Natural killer cell (primary cell): ENCODE measurements at regions not wholly inside any gene's neighbourhood (a gene's known extent, or its start where the extent isn't known, plus 50 kb on each side); places are given as distances from the start of the nearest gene placed in this dataset.

Source experiments
- ATAC-seq, 3 donors: fragments of 150-1000 bp in 2 of 3; fragments of 200-7000 bp in 1 of 3; cut with Tn5 transposase; 1 replicate in 1 of 3; 2 replicates in 2 of 3; pipeline ENCODE4 v1.10.0; 2021; ENCODE audit warnings: mild to moderate bottlenecking in 2 of 3, moderate library complexity in 2 of 3
- DNase-seq, 2 donors: peaks; one replicate each; pipeline versions ENCODE4 v3.0.0 to v3.0.0-alpha.2; 2013 to 2021; ENCODE audit warnings: mixed read lengths in 1 of 2
- H3K27ac ChIP-seq: one replicate; pipeline ENCODE4 v1.5.1; 2013; ENCODE audit warnings: mild to moderate bottlenecking, low read length
- H3K27me3 ChIP-seq: one replicate; pipeline ENCODE4 v1.6.1; 2013; ENCODE audit warnings: low read length; ENCODE audit not compliant: control insufficient read depth, insufficient read depth
- H3K36me3 ChIP-seq: one replicate; pipeline ENCODE4 v1.6.1; 2013; ENCODE audit warnings: low read length; ENCODE audit not compliant: control insufficient read depth, insufficient read depth
- H3K4me1 ChIP-seq: one replicate; pipeline ENCODE4 v1.6.1; 2013; ENCODE audit warnings: low read length; ENCODE audit not compliant: control insufficient read depth, insufficient read depth
- H3K4me3 ChIP-seq: one replicate; pipeline ENCODE4 v1.5.1; 2013; ENCODE audit warnings: low read length
- H3K9me3 ChIP-seq: one replicate; pipeline ENCODE4 v1.6.1; 2013; ENCODE audit warnings: low read length; ENCODE audit not compliant: control insufficient read depth, insufficient read depth
- H3K27ac Mint-ChIP-seq, 2 donors: one replicate each; pipeline ENCODE4 v1.8.0; 2022; ENCODE audit warnings: mild to moderate bottlenecking in 2 of 2, mixed read lengths in 2 of 2, moderate library complexity in 1 of 2
- H3K27me3 Mint-ChIP-seq, 2 donors: one replicate each; pipeline ENCODE4 v1.8.0; 2022; ENCODE audit warnings: low read depth in 2 of 2, mixed read lengths in 2 of 2
- H3K36me3 Mint-ChIP-seq: one replicate; pipeline ENCODE4 v1.8.0; 2022; ENCODE audit warnings: mixed read lengths
- H3K4me1 Mint-ChIP-seq, 2 donors: one replicate each; pipeline ENCODE4 v1.8.0; 2022; ENCODE audit warnings: mixed read lengths in 2 of 2
- H3K4me3 Mint-ChIP-seq: one replicate; pipeline ENCODE4 v1.8.0; 2022; ENCODE audit warnings: mild to moderate bottlenecking, moderate library complexity, mixed read lengths
- H3K9me3 Mint-ChIP-seq, 2 donors: one replicate each; pipeline ENCODE4 v1.8.0; 2022; ENCODE audit warnings: mixed read lengths in 2 of 2
- WGBS: methylation state at CpG from one replicate; pipeline ENCODE4 v1.1.7; 2013; ENCODE audit warnings: missing lambda C conversion rate; ENCODE audit not compliant: insufficient coverage; 5-methylcytosine and 5-hydroxymethylcytosine counted together
- intact Hi-C: fragments of 100-400 bp; cut with micrococcal nuclease; formaldehyde crosslinking; loops from one replicate; pipeline ENCODE4 v1.14.2; 2022
- TF ChIP-seq, protein P1 (sequence below): fragments of 200-600 bp; IDR thresholded peaks from one replicate; pipeline ENCODE4 v1.8.0; 2022; ENCODE audit warnings: antibody characterized with exemption

DNA sequence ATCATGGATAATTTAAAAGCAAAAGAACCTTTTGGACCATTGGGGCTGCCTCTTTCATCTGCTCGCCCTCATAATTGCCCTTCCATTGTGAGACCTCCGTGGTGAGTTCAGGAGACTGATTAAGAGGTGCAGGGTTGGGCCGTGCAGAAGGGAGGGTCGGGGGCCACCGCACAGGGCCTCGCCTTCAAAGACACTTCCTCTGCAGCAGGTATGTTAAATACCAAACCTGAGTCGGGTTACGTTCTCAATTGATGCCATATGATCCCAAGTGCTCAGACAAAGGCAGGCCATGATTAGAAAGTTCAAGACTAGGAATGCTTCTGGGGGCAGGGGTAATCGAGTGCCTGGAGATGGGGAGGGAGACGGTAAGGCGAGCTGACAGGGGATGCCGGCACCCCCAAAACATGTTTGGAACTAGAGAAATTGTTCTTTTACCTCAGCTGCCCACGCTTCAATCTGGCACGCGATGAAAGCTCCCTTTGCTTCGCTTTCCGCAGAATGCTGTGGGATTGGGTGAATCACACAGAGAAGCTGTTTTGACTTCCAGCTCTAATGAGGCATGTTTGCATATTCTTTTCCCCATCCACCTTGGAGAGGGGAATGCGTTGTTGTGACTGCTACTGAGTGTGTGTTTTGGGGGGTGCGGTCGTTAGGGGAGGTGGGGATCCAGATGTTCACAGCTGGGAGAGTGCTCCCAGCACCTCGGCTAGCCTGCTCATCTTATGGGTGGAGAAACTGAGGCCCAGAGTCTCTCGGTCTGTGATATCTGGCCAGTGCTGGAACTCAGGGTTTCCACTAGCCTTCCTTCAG, 309.1 kb downstream of the MYCN start:
- Histone ChIP-seq H3K4me3 (no peak overlapping the region), H3K27ac (no peak overlapping the region), H3K4me1 (no peaks in the 10 kb centered on the region), H3K36me3 (no peaks in the 10 kb centered on the region), H3K9me3 (no peaks in the 10 kb centered on the region), H3K27me3 (no peaks in the 10 kb centered on the region)
- intact Hi-C loops = no loop called here
- Mint-ChIP-seq H3K9me3 (no peaks in the 10 kb centered on the region), H3K27me3 (peaks cover 0 to 3% of the 10 kb centered on the region in 2 donors), H3K4me1 (no peaks in the 10 kb centered on the region), H3K27ac (no peak overlapping the region), H3K4me3 (no peak overlapping the region), H3K36me3 (no peaks in the 10 kb centered on the region)
- 89% methylated on average over 22 of the region's 22 CpGs for WGBS
- TF ChIP-seq, protein P1, sequence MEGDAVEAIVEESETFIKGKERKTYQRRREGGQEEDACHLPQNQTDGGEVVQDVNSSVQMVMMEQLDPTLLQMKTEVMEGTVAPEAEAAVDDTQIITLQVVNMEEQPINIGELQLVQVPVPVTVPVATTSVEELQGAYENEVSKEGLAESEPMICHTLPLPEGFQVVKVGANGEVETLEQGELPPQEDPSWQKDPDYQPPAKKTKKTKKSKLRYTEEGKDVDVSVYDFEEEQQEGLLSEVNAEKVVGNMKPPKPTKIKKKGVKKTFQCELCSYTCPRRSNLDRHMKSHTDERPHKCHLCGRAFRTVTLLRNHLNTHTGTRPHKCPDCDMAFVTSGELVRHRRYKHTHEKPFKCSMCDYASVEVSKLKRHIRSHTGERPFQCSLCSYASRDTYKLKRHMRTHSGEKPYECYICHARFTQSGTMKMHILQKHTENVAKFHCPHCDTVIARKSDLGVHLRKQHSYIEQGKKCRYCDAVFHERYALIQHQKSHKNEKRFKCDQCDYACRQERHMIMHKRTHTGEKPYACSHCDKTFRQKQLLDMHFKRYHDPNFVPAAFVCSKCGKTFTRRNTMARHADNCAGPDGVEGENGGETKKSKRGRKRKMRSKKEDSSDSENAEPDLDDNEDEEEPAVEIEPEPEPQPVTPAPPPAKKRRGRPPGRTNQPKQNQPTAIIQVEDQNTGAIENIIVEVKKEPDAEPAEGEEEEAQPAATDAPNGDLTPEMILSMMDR = no peak
- no peak for ATAC-seq
- DNase-seq = no peak

DNA sequence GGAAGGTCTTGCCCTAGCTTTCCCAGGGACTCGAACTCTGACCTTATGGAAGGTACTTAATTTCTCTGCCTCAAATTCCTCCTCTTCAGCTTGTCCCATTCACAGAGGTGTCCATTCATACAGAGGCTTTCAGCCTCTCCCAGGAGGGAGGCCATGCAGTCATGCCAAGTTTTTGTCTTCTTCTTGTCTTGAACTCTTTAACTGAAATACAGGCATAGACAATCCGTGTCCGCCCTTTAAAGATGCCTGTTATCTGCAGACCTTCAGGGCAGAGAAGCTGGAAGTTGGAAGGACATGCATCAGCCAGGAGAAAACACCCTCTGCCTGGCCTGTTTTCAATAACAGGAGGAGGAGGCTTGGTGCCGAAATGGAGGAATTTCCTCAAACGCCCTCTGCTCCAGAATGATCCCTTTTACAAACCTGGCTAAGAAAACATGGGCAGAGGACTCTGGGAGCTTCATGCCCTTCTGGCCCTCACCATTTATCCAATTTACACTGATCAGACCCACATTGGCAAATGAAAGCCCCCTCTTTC, 308.3 kb downstream of the MYCN start:
- Mint-ChIP-seq H3K27ac (no peak overlapping the region), H3K27me3 (no peaks in the 10 kb centered on the region), H3K36me3 (no peaks in the 10 kb centered on the region), H3K4me3 (no peak overlapping the region), H3K9me3 (no peaks in the 10 kb centered on the region), H3K4me1 (no peaks in the 10 kb centered on the region)
- Histone ChIP-seq H3K4me3 (no peak overlapping the region), H3K9me3 (no peaks in the 10 kb centered on the region), H3K27me3 (no peaks in the 10 kb centered on the region), H3K4me1 (no peaks in the 10 kb centered on the region), H3K27ac (no peak overlapping the region), H3K36me3 (no peaks in the 10 kb centered on the region)
- intact Hi-C loops = no loop called here
- TF ChIP-seq, protein P1 = no peak
- ATAC-seq (no peak), DNase-seq (no peak)
- WGBS = 94% methylated on average over 5 of the region's 5 CpGs

DNA sequence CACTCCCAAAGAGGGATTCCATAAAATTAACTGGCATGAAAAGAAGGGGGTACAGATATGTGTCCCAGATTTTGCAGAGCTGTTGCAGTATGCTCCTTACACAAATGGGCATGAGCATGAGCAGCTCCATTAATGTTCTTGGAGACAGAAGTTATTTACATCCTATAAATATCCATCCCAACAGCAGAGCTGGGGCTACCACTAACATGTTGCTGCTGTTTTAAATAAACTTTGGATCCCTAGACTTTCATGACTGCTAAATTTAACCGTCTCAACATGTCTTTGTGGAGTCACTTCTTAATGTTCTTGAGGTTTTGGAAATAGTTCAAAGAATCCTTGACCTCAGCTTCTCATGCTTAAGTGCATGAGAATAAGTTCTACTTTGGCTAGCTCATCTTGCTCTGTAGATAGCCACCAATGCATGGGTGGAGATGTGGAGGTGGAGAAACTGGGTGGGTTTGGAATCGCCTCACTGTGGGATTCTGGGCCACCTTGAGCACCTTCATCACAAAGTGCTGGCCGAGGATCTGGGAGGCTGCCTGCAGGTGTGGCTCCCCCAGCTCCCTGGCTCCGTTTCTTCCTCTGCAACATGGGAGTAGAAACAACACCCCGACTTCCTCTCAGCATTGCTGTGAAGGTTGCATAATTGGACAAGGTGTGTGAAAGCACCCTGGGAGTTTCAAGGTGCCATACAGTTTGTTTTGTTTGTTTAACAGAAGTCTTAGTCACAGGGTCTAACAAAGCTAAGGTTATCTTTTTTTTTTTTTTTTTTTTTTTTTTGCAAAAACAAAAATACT, 307.2 kb downstream of the MYCN start:
- H3K9me3 Mint-ChIP-seq = no peaks in the 10 kb centered on the region
- DNase-seq (no peak), ATAC-seq (no peak)
- Histone ChIP-seq H3K36me3 (no peaks in the 10 kb centered on the region), H3K9me3 (no peaks in the 10 kb centered on the region), H3K27me3 (no peaks in the 10 kb centered on the region), H3K27ac (no peak overlapping the region), H3K4me1 (no peaks in the 10 kb centered on the region), H3K4me3 (no peak overlapping the region)
- no peaks in the 10 kb centered on the region for H3K27me3 Mint-ChIP-seq
- no peak overlapping the region for H3K27ac Mint-ChIP-seq
- no peaks in the 10 kb centered on the region for H3K4me1 Mint-ChIP-seq
- no peaks in the 10 kb centered on the region for H3K36me3 Mint-ChIP-seq
- no peak overlapping the region for H3K4me3 Mint-ChIP-seq
- TF ChIP-seq, protein P1 = no peak
- intact Hi-C loops = no loop called here
- 77% methylated on average over 5 of the region's 5 CpGs for WGBS
